ENCODE measurements at regions not wholly inside any gene's neighbourhood (a gene's known extent, or its start where the extent isn't known, plus 50 kb on each side); places are given as distances from the start of the nearest gene placed in this dataset.

DNA sequence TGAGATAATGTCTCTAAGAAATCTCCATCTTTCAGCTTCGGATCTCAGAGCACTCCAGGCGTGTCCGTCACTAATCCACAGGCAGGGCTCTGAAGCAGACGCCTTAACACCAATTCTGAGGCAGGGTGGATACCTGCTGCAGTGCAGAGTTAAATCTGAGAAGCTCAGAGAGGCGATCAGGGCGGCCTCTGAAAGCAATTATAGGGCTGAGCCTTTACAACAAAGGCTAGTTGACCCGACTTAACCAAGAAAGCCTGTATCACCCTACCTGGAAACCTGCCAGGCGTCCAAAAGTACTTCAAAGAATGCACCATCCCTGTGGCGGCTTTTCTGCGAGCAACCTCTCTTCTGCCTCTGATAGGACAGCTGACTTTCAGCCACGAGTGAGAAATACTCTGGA is 134.8 kb upstream of the MSX2 start:
- peaks cover 2% of the 10 kb centered on the region for H3K27me3 ChIP-seq (ENCODE audit: insufficient read depth, poor library complexity, severe bottlenecking)
- no peak for DNase-seq (ENCODE audit: low read depth in 1 of 2, low spot score in 1 of 2)
- H3K27ac ChIP-seq (replicated peaks) = no peak overlapping the region
- TF ChIP-seq CTCF (IDR thresholded peaks at IDR 0.05; ENCODE audit: insufficient read depth, low read length) (no peak), SPI1 (IDR thresholded peaks at IDR 0.05; ENCODE audit: borderline replicate concordance, low read depth) (no peak), GABPA (IDR thresholded peaks at IDR 0.05; ENCODE audit: low read depth) (no peak), POLR2AphosphoS5 (IDR thresholded peaks at IDR 0.05; ENCODE audit: low read depth) (no peak)
- TF ChIP-seq, protein P1, sequence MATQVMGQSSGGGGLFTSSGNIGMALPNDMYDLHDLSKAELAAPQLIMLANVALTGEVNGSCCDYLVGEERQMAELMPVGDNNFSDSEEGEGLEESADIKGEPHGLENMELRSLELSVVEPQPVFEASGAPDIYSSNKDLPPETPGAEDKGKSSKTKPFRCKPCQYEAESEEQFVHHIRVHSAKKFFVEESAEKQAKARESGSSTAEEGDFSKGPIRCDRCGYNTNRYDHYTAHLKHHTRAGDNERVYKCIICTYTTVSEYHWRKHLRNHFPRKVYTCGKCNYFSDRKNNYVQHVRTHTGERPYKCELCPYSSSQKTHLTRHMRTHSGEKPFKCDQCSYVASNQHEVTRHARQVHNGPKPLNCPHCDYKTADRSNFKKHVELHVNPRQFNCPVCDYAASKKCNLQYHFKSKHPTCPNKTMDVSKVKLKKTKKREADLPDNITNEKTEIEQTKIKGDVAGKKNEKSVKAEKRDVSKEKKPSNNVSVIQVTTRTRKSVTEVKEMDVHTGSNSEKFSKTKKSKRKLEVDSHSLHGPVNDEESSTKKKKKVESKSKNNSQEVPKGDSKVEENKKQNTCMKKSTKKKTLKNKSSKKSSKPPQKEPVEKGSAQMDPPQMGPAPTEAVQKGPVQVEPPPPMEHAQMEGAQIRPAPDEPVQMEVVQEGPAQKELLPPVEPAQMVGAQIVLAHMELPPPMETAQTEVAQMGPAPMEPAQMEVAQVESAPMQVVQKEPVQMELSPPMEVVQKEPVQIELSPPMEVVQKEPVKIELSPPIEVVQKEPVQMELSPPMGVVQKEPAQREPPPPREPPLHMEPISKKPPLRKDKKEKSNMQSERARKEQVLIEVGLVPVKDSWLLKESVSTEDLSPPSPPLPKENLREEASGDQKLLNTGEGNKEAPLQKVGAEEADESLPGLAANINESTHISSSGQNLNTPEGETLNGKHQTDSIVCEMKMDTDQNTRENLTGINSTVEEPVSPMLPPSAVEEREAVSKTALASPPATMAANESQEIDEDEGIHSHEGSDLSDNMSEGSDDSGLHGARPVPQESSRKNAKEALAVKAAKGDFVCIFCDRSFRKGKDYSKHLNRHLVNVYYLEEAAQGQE (IDR thresholded peaks at IDR 0.05; ENCODE audit: insufficient replicate concordance, low read depth) = no peak
- no peak overlapping the region for H3K4me3 ChIP-seq (replicated peaks; ENCODE audit: insufficient read depth, low read length)

DNA sequence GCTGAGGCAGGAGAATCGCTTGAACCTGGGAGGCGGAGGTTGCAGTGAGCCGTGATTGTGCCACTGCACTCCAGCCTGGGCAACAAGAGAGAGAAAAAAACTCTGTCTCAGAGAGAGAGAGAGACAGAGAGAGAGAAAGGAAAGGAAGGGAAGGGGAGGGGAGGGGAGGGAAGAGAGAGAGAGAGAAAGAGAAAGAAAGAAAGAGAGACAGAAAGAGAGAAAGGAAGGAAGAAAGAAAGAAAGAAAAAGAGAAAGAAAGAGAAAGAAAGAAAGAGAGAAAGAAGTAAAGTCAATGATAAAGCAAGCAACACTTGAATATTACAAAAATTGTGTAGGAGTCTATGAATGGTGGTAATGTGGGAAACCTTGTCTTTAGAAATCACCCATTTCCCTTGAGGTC is 133.6 kb upstream of the MSX2 start:
- Histone ChIP-seq H3K4me3 (replicated peaks; ENCODE audit: insufficient read depth, low read length) (no peak overlapping the region), H3K27me3 (ENCODE audit: insufficient read depth, poor library complexity, severe bottlenecking) (peaks cover 2% of the 10 kb centered on the region), H3K27ac (replicated peaks) (no peak overlapping the region)
- TF ChIP-seq GABPA (IDR thresholded peaks at IDR 0.05; ENCODE audit: low read depth) (no peak), CTCF (IDR thresholded peaks at IDR 0.05; ENCODE audit: insufficient read depth, low read length) (no peak), SPI1 (IDR thresholded peaks at IDR 0.05; ENCODE audit: borderline replicate concordance, low read depth) (no peak), POLR2AphosphoS5 (IDR thresholded peaks at IDR 0.05; ENCODE audit: low read depth) (no peak)
- TF ChIP-seq, protein P1 (IDR thresholded peaks at IDR 0.05; ENCODE audit: insufficient replicate concordance, low read depth) = no peak
- no peak for DNase-seq (ENCODE audit: low read depth in 1 of 2, low spot score in 1 of 2)

- DNase-seq (ENCODE audit: low read depth in 1 of 2, low spot score in 1 of 2) = no peak
Observed at GRCh38 chr5:174596429-174596828, 128.0 kb upstream of the MSX2 start.

More at GRCh38 chr5:174596429-174596828, 128.0 kb upstream of the MSX2 start:
- no peak for TF ChIP-seq POLR2AphosphoS5 (IDR thresholded peaks at IDR 0.05; ENCODE audit: low read depth)
- TF ChIP-seq SPI1 (IDR thresholded peaks at IDR 0.05; ENCODE audit: borderline replicate concordance, low read depth) = no peak
- TF ChIP-seq GABPA (IDR thresholded peaks at IDR 0.05; ENCODE audit: low read depth) = no peak
- TF ChIP-seq, protein P1 (IDR thresholded peaks at IDR 0.05; ENCODE audit: insufficient replicate concordance, low read depth) = no peak
- TF ChIP-seq CTCF (IDR thresholded peaks at IDR 0.05; ENCODE audit: insufficient read depth, low read length) = no peak
- H3K27me3 ChIP-seq (ENCODE audit: insufficient read depth, poor library complexity, severe bottlenecking) = peaks cover 6% of the 10 kb centered on the region
- H3K4me3 ChIP-seq (replicated peaks; ENCODE audit: insufficient read depth, low read length) = no peak overlapping the region
- no peak overlapping the region for H3K27ac ChIP-seq (replicated peaks)
